Left cardiac atrium (tissue), 4 donors: ENCODE measurements at regions not wholly inside any gene's neighbourhood (a gene's known extent, or its start where the extent isn't known, plus 50 kb on each side); places are given as distances from the start of the nearest gene placed in this dataset.
"Not testable (repeated sequence)": the region's sequence is repeated elsewhere in the genome, so short reads cannot be mapped to it uniquely, and the experiment has no call there.

Experiments used
- ATAC-seq, 2 donors: fragments of 200-7000 bp; cut with Tn5 transposase; one replicate each; pipeline ENCODE4 v1.9.1; 2020; ENCODE audit warnings: mild to moderate bottlenecking in 2 of 2, moderate library complexity in 2 of 2
- DNase-seq: peaks from one replicate; pipeline ENCODE4 v3.0.0-alpha.2; 2020
- intact Hi-C, 2 donors: fragments of 100-400 bp; cut with DNase I; formaldehyde crosslinking; loops; one replicate each; pipeline versions ENCODE4 v1.14.1 to v1.15.1; 2022 to 2023
- donor health status: DM: no; HTN: yes; CAD: no.
- donor health status: DM: no; HTN: yes; CAD: no; lungs with severe emphysema.
- donor health status: DM: yes; HTN: yes; CAD: no.
- donor health status: Dilated cardiomyopathy.

- DNase-seq, result no peak
- no peak for ATAC-seq
- intact Hi-C loops, result no loop called here
Measured at GRCh38 chr4:131635191-131635590, 1513.9 kb upstream of the PCDH10 start.

GRCh38 chr4:131638781-131639180 lies 1510.3 kb upstream of the PCDH10 start:
- ATAC-seq (no peak), DNase-seq (no peak)
- intact Hi-C loops, result no loop called here

- DNase-seq (no peak), ATAC-seq (no peak)
- intact Hi-C loops, result no loop called here
Measured at GRCh38 chr4:131644619-131645018, 1504.5 kb upstream of the PCDH10 start.

GRCh38 chr4:131649227-131649626 lies 1499.9 kb upstream of the PCDH10 start:
- intact Hi-C loops, result no loop called here
- ATAC-seq (no peak), DNase-seq (no peak)

GRCh38 chr4:131650951-131651350 lies 1498.1 kb upstream of the PCDH10 start:
- intact Hi-C loops, result no loop called here
- ATAC-seq (no peak), DNase-seq (no peak)

- intact Hi-C loops, ATAC-seq, DNase-seq: not testable (repeated sequence)
Measured at GRCh38 chr4:131683314-131683713, 1465.8 kb upstream of the PCDH10 start.

- intact Hi-C loops, result no loop called here
- DNase-seq (no peak), ATAC-seq (no peak)
Measured at GRCh38 chr4:131721883-131722282, 1427.2 kb upstream of the PCDH10 start.

- DNase-seq, ATAC-seq, intact Hi-C loops: not testable (repeated sequence)
Measured at GRCh38 chr4:131723069-131723468, 1426.0 kb upstream of the PCDH10 start.

- ATAC-seq, intact Hi-C loops: not testable (repeated sequence)
- DNase-seq, result peak; percentile 65
Measured at GRCh38 chr4:131724847-131725246, 1424.2 kb upstream of the PCDH10 start.

GRCh38 chr4:131725521-131725920 lies 1423.6 kb upstream of the PCDH10 start:
- intact Hi-C loops, ATAC-seq: not testable (repeated sequence)

GRCh38 chr4:131726940-131727339 lies 1422.2 kb upstream of the PCDH10 start:
- intact Hi-C loops, DNase-seq, ATAC-seq: not testable (repeated sequence)

More at GRCh38 chr4:131725521-131725920, 1423.6 kb upstream of the PCDH10 start:
- not testable (repeated sequence) for DNase-seq

- intact Hi-C loops, ATAC-seq, DNase-seq: not testable (repeated sequence)
Measured at GRCh38 chr4:131727418-131727817, 1421.7 kb upstream of the PCDH10 start.

GRCh38 chr4:131729205-131729604 lies 1419.9 kb upstream of the PCDH10 start:
- ATAC-seq, DNase-seq, intact Hi-C loops: not testable (repeated sequence)

GRCh38 chr4:131729716-131730398 lies 1419.2 kb upstream of the PCDH10 start:
- ATAC-seq, DNase-seq, intact Hi-C loops: not testable (repeated sequence)

GRCh38 chr4:131730574-131730973 lies 1418.5 kb upstream of the PCDH10 start:
- ATAC-seq, DNase-seq, intact Hi-C loops: not testable (repeated sequence)

GRCh38 chr4:131732034-131732630 lies 1417.0 kb upstream of the PCDH10 start:
- ATAC-seq, DNase-seq, intact Hi-C loops: not testable (repeated sequence)

- DNase-seq, ATAC-seq, intact Hi-C loops: not testable (repeated sequence)
Measured at GRCh38 chr4:131734321-131734720, 1414.8 kb upstream of the PCDH10 start.

- intact Hi-C loops, ATAC-seq, DNase-seq: not testable (repeated sequence)
Measured at GRCh38 chr4:131734851-131735385, 1414.2 kb upstream of the PCDH10 start.

GRCh38 chr4:131738991-131739390 lies 1410.1 kb upstream of the PCDH10 start:
- intact Hi-C loops, DNase-seq, ATAC-seq: not testable (repeated sequence)

- DNase-seq, ATAC-seq, intact Hi-C loops: not testable (repeated sequence)
Measured at GRCh38 chr4:131741836-131742235, 1407.3 kb upstream of the PCDH10 start.
